Astrocyte of the spinal cord (primary cell): ENCODE measurements at regions not wholly inside any gene's neighbourhood (a gene's known extent, or its start where the extent isn't known, plus 50 kb on each side); places are given as distances from the start of the nearest gene placed in this dataset.

Experiments used
- DNase-seq: peaks from one replicate; pipeline ENCODE4 v3.0.0; 2011; ENCODE audit warnings: low read depth, low spot score
- H3K4me3 ChIP-seq: 2 replicates; pipeline ENCODE4 v1.5.1; 2011; ENCODE audit warnings: low read depth, mild to moderate bottlenecking, low read length, moderate library complexity
- in situ Hi-C: cut with HindIII; loops from 2 replicates; pipeline ENCODE4 v1.10.0; 2017; ENCODE audit warnings: low sequenced_read_pairs
- TF ChIP-seq, protein P1 (sequence below): IDR thresholded peaks from 2 replicates; pipeline ENCODE4 v1.5.1; 2012; ENCODE audit warnings: low read depth, mild to moderate bottlenecking, low read length, inconsistent platforms

DNA sequence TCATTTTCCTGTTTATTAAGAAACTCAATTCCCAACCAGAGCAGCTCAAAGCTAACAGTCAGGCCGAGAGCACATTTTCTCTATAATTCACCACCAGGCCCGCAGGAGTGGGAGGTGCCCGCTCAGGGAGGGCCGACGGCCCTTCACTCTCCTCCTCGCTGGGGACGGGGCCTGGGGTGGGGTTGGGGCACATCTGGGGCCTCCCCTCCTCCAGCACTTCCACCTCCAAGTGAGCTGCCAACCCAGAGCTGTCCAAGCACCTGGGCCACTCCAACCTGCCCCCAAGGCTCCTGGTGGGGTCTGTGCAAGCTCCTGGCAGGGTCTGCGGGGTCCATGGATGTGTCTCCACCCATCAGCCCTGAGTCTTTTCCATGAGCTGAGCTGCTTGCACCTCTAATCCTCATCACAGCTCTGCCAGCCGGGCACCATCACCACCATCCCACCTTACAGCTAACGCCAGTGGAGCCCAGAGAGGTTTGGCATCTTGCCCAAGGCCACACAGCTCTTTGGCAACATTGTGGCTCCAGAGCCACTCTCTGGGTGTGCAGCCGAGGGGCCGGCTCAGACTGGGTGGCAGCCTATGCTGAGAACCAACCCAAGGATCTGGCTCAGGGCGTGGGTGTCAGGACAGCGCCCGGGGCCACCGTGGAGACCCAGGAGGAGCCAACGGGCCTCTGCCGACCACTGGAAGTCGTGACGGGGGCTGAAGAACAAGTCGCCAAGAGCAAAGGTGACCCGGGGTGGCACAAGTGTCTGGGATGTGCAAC lies 193.5 kb downstream of the BRD1 start:
- DNase-seq: no peak
- in situ Hi-C loops: no loop called here
- no peak overlapping the region for H3K4me3 ChIP-seq
- TF ChIP-seq, protein P1, sequence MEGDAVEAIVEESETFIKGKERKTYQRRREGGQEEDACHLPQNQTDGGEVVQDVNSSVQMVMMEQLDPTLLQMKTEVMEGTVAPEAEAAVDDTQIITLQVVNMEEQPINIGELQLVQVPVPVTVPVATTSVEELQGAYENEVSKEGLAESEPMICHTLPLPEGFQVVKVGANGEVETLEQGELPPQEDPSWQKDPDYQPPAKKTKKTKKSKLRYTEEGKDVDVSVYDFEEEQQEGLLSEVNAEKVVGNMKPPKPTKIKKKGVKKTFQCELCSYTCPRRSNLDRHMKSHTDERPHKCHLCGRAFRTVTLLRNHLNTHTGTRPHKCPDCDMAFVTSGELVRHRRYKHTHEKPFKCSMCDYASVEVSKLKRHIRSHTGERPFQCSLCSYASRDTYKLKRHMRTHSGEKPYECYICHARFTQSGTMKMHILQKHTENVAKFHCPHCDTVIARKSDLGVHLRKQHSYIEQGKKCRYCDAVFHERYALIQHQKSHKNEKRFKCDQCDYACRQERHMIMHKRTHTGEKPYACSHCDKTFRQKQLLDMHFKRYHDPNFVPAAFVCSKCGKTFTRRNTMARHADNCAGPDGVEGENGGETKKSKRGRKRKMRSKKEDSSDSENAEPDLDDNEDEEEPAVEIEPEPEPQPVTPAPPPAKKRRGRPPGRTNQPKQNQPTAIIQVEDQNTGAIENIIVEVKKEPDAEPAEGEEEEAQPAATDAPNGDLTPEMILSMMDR: no peak

DNA sequence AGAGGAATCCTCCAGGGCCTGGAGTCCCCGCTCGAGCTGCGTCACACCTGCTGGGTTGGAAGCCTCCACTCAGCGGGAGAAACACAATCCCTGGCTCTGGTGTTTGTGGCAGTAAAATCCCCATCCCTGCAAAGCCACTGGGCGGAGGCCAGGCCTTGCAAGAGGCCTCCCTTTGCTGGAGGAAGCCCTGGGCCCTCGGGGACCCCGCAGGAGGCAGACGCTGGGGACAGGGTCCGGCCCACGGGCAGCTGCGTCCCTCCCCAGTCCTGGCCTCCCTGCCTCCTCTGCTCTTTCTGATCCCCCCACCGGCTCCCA lies 194.7 kb downstream of the BRD1 start:
- H3K4me3 ChIP-seq: no peak overlapping the region
- TF ChIP-seq, protein P1: no peak
- DNase-seq: no peak
- in situ Hi-C loops: no loop called here

DNA sequence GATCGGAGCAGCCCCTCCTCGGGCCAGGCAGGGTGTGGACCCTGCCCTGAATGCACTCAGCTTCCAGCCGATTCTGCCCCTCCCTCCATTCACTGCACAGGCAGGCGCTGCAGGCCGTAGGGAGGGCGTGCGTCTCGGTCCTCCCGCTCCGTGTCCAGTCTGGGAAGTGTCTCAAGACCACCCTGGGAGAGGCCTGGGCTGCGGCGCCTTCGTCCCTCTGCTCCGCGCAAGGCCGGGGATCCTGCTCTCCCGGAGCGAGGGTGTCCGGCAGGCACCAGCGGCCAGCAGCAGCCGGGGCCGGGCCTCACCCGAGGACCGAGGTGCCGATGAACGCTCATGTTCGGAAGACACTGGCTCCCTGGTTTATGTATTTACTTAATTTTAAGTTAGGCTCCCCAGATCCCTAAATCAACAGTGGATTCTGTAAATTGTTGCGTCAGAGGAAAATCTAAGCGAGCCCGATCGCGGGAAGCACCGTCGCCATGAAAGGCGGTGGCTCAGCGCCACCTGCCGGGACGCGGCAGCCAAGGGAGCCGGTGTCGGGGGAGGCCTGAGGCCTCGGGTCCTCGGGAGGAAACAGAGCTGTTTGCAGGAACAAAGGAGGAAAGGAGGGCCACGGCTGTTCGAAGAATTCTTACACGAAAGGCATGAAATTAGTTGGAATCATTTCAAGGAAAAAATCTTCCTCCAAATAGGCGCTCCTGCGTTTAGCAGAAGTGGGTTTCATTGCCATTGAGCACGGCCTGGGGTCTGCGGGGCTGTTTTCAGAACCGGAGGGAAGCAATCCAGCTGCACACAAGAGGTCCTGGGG lies 195.3 kb downstream of the BRD1 start:
- H3K4me3 ChIP-seq: peak overlapping the region; percentile 15
- TF ChIP-seq, protein P1: peak; percentile 89
- DNase-seq: peak; percentile 50
- in situ Hi-C loops: no loop called here

DNA sequence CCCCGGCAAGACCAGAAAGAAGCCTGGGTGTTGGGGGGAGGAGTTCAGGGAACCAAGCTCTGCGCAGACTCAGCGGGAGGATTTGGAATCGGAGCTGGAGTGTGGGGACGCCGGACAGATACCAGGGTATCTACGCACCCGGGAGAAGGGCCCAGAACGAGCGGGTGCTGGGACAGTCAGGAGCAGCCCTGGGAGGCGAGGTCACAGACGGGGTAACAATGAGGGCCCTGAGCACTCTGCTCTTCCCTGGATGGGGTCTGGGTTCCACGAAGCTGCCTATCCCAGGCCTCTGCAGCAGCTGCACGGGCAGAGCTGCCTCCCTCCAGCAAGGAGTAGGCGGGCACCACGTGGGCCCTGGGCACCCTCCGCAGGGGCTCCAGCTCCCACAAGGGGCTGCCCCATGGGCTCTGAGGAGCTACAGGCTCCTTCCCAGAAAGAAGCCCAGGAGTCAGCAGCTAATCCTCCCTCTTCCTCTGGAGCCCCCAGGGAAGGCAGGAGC lies 197.2 kb downstream of the BRD1 start:
- TF ChIP-seq, protein P1: no peak
- H3K4me3 ChIP-seq: no peak overlapping the region
- no peak for DNase-seq
- in situ Hi-C loops: no loop called here

DNA sequence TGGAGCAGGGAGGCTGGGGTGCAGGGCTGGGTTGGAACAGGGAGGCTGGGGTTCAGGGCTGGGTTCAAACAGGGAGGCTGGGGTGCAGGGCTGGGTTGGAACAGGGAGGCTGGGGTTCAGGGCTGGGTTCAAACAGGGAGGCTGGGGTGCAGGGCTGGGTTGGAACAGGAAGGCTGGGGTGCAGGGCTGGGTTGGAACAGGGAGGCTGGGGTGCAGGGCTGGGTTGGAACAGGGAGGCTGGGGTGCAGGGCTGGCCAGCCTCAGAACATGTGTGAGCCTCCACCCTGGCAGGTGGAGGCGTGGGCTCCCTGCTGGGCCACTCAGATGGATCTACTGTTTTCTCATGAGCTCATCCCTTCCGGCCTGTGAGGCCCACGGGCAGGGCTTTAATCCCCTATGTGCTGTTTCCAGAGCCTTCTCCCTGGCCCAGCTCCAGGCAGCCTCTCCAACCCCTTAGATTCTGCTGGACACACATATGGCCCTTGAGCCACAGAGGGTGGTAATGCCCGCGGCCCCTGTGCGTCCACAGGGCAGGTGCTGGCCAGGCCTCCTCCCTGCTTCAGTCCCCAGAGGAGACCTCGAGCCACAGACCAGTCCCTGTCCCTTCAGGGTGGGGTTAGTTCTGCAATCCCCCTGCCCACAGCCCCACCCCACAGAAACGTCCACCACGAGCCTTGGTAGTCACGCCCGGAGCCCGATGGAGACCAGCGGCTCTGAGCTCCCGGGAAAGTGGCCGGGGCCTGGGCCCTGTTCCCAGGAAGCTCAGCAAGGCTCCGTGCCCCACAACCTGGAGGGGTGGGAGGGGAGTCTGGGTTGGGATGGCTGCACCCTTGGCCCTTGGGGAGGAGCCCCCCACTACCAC lies 197.9 kb downstream of the BRD1 start:
- in situ Hi-C loops: no loop called here
- TF ChIP-seq, protein P1: no peak
- no peak for DNase-seq
- H3K4me3 ChIP-seq: no peak overlapping the region

DNA sequence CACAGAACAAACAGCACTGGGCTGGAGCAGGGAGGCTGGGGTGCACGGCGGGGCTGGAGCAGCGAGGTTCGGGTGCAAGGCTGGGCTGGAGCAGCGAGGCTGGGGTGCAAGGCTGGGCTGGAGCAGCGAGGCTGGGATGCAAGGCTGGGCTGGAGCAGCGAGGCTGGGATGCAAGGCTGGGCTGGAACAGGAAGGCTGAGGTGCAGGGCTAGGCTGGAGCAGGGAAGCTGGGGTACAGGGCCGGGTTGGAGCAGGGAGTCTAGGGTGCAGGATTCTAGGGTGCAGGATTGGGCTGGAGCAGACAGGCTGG lies 198.5 kb downstream of the BRD1 start:
- H3K4me3 ChIP-seq: no peak overlapping the region
- TF ChIP-seq, protein P1: no peak
- DNase-seq: no peak
- in situ Hi-C loops: no loop called here
